SHP77 (cell line): ENCODE measurements at regions not wholly inside any gene's neighbourhood (a gene's known extent, or its start where the extent isn't known, plus 50 kb on each side); places are given as distances from the start of the nearest gene placed in this dataset.

Source experiments
- DNase-seq, 2 experiments: peaks; one replicate each; lab custom pipeline; 2025; lab: John Stamatoyannopoulos, UW

DNA sequence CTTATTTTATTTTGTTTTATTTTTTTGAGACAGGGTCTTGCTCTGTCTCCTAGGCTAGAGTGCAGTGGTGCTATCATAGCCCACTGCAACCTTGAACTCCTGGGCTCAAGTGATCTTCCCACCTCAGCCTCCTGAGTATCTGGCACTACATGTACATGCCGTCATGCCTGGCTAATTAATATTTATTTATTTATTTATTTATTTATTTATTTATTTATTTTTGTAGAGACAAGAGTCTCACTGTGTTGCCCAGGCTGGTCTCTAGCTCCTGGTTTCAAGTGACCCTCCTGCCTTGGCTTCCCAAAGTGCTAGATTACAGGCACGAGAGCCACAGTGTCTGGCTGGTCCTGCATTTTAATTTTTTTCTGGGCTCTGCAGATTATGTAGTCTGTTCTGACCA lies 84.9 kb upstream of the BCOR start:
- no peak for DNase-seq

- DNase-seq, result no peak
Measured at GRCh38 chrX:40182095-40182494, 84.3 kb upstream of the BCOR start.

GRCh38 chrX:40179283-40179682 lies 81.5 kb upstream of the BCOR start:
- DNase-seq, result no peak

DNA sequence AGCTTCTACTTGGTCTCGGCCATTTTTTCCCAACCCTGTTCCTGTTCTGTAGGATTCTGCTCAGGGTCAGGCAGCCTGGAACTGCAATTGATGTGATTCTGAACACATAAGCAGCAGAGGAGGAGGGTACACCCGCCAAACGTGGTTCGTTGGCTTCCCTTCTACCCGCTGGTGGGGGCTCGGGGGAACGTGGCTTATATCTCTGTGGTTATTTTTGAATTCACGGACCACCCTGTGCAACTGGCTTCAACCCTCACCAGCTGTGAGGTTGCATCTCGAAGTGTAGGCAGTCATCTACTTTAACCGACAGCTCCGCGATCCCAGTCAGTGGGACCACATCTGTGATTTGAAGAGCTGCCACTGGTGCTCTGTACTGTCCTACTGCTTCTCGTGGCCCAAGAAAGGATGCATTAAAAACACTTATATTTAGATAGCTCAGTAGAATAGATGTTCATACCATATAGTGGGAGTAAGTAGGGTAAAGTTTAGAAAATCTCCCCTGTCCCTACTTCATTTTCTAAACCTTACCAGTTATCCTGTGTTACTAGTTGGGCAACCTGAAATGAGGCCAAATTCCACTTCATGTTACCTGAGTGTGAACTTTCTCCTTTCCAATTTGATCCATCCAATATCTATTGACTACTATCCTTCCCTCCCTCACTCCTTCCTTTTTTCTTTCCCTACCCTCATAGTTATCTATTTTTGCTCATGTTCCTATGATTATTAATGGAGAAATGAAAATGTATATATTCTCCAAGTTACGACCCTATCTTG lies 80.4 kb upstream of the BCOR start:
- DNase-seq, result no peak

- DNase-seq, result no peak
Measured at GRCh38 chrX:40177489-40177888, 79.7 kb upstream of the BCOR start.

GRCh38 chrX:40177117-40177430 lies 79.3 kb upstream of the BCOR start:
- peak in 1 of 2 experiments; percentile 5 for DNase-seq

GRCh38 chrX:40176351-40177116 lies 78.8 kb upstream of the BCOR start:
- no peak for DNase-seq

GRCh38 chrX:40175511-40176350 lies 78.0 kb upstream of the BCOR start:
- DNase-seq, result peak; percentile 29 to 54

DNA sequence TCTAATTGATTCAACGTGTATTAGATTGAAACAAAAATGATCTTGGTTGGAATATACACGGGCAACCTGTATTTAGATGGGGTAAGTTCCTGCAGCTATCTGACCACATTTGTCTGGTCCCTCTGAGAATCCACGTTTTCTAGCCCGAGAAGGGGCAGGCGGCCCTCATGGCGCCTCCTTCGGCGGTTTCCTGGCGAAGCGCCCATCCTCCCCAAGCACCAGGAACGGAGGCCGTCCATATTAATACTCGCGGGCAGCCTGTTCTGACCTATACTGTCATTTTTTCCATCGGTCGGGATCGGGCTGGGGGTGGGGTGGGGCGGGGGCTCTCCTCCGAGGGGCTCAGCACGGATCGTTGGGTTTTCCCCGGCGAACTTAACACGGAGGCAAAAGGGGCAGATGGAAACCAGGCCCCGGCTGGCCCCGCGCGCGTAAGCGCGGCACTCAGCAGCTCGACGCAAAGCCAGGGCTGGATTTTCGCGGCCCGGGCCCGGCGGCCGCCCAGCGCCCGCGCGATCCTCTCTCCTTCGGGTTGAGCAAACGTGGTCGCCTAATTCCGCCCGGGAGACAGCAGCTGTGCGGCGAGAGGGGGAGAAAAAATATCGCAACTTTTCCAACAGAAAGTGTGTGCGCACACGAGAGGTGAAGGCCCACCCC lies 77.2 kb upstream of the BCOR start:
- peak; percentile 53 to 77 for DNase-seq

- DNase-seq, result peak; percentile 18 to 50
Measured at GRCh38 chrX:40174001-40174853, 76.5 kb upstream of the BCOR start.

- peak; percentile 11 to 50 for DNase-seq
Measured at GRCh38 chrX:40173143-40174000, 75.6 kb upstream of the BCOR start.

GRCh38 chrX:40172401-40173142 lies 74.8 kb upstream of the BCOR start:
- no peak for DNase-seq

GRCh38 chrX:40171513-40172400 lies 74.0 kb upstream of the BCOR start:
- no peak for DNase-seq

DNA sequence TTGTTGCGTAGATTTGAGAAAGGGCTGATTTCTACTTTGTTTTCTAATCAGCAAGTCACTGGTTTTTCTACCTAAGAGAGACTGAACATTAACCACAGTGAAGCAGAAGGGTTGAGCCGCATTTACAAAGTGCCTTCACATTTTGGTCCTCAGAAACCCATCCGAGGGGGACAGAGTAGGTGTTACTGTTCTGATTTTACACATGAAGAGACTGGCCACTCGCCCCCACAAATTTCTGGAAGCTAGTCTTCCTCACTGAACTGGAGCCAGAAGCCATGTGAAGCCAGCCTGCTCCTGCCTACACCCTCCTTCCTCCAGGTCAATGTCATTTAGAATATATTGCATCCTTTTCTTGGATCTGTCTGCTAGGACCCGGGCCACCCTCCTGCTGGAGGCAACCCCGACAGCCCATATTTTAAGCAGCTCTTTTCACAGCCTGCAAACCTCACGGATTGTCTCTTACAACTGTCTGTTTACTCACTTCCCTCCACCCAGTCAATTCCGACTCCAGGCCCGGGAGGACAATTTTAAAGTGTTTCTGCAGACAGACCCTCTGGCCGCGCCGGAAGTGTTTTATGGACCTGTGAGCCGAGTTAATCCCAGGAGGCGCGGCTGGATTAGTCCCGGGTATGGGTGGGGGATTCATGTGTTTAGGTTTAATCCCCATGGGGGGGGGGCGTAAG lies 73.2 kb upstream of the BCOR start:
- no peak for DNase-seq

DNA sequence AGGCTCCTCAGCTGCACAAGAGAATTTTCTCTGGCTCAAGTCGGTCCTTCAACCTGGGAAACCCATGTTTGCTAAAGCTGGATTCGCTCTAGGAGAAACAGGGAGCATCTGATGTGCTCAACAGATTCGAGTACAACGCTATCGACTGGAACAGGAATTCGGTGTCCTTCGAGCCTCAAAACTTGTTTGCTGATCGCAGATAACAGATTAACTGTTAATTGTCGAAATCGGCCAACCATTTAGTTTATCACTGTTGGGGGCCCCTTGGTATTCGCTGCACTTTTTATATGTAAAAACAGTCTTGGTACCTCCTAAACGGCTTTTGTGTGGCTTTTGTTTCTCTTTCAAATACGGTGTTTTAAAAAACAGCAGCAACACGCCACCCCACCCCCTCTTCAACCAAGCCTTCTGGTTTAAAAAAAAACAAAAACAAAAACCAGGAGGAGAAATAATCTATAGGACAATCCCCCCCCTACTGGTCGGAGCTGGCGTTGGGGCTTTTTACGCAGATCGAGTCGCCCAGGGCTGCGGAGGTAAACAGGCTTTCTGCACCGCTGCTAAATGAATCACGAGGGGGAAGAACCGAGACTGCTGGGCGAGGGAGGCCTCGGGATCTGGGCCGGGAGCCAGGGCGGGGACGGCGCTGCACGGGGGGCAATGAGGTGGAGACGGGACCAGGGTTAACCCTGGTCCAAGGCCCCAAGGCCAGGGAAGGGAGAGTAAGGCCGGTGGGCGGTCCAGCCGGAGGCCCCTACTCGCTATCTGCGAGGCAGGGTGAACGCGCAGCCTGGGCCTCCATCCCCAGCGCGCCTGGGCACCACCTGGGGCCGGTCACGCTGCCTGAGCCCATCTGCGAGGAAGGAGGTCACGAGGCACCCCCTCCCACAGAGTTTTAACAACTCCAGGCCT lies 71.7 kb upstream of the BCOR start:
- peak; percentile 20 to 37 for DNase-seq

DNA sequence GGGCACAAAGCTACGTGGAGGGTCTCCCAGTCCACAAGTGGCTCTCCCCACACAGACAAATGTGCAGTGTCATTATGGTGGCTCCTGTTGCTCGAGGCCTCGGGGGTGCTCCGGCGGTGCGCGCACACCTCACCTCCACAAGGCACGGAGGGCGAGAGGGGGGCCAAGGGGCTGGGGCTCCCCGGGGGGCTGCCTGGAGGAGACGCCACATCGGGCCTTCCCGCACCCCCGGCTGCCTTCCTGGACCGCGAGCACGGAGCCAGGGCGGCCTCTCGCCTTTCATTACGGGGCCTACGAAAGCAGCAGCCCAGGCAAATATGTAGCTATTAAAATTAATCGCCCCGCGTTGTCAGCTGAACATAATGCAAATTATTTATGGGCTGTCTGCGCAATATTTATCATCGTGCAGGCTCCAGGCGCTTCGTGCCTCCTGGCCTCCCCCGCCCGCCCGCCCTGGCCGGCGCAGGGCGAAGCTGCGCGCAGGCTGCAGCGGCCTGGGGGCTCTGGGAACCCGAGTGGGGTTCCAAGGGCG lies 70.8 kb upstream of the BCOR start:
- DNase-seq, result no peak
